ENCODE measurements at regions not wholly inside any gene's neighbourhood (a gene's known extent, or its start where the extent isn't known, plus 50 kb on each side); places are given as distances from the start of the nearest gene placed in this dataset.

- H2AK9ac ChIP-seq (replicated peaks; ENCODE audit: low read depth, low read length, poor library complexity), result no peak overlapping the region
- H3K14ac ChIP-seq (replicated peaks; ENCODE audit: low read depth, low read length), result no peak overlapping the region
- H2AFZ ChIP-seq (replicated peaks; ENCODE audit: low read length, poor library complexity), result no peak overlapping the region
- no peak overlapping the region for H3K4me3 ChIP-seq (ENCODE audit: insufficient read depth, low read depth, low read length)
- H3K18ac ChIP-seq (ENCODE audit: low read depth, low read length), result no peak overlapping the region
- no peak overlapping the region for H2BK5ac ChIP-seq (ENCODE audit: low read depth, low read length, poor library complexity, severe bottlenecking)
- no peak overlapping the region for H3K4ac ChIP-seq (ENCODE audit: low read depth, low read length)
- no peak overlapping the region for H3K56ac ChIP-seq (ENCODE audit: extremely low read depth, insufficient read depth, low read length)
- H4K20me1 ChIP-seq (ENCODE audit: insufficient read depth, low read length), result no peaks in the 10 kb centered on the region
- no peak overlapping the region for H4K5ac ChIP-seq (ENCODE audit: low read depth, low read length)
- ATAC-seq (ENCODE audit: low read depth) (no peak), DNase-seq (no peak)
- H3K23ac ChIP-seq (ENCODE audit: low read depth, low read length), result no peak overlapping the region
- H3K27ac ChIP-seq (ENCODE audit: insufficient read depth, low read length), result no peak overlapping the region
- in situ Hi-C loops (cut with MboI; ENCODE audit: low sequenced_read_pairs) (no loop called here), dilution Hi-C loops (cut with HindIII; ENCODE audit: low sequenced_read_pairs, unreplicated experiment) (no loop called here), intact Hi-C loops (cut with micrococcal nuclease) (no loop called here)
- no peak overlapping the region for H3K9ac ChIP-seq (ENCODE audit: low read depth, low read length)
- H2BK120ac ChIP-seq (ENCODE audit: low read depth, low read length), result no peak overlapping the region
- ChIA-PET POLR2A (ENCODE audit: unreplicated experiment) (no interaction called here), CTCF (no interaction called here)
- H2AK5ac ChIP-seq (ENCODE audit: low read depth, low read length), result no peak overlapping the region
- no CpG with 5 or more reads among the region's 1 CpG for WGBS, 2 experiments (ENCODE audit: extremely low coverage in 2 of 2, insufficient read length in 1 of 2)
- no peak for TF ChIP-seq RCOR1 (IDR thresholded peaks at IDR 0.05; ENCODE audit: insufficient replicate concordance, low read length)
- TF ChIP-seq NFE2L2 (IDR thresholded peaks at IDR 0.05; ENCODE audit: low read depth, low read length), result no peak
- TF ChIP-seq RFX5 (IDR thresholded peaks at IDR 0.05; ENCODE audit: low read depth, low read length), result no peak
- no peak for TF ChIP-seq USF2 (IDR thresholded peaks at IDR 0.05; ENCODE audit: low read depth, low read length)
- no peak for TF ChIP-seq MAZ (IDR thresholded peaks at IDR 0.05; ENCODE audit: borderline replicate concordance, low read depth, low read length)
- TF ChIP-seq MXI1 (IDR thresholded peaks at IDR 0.05; ENCODE audit: borderline replicate concordance, low read depth, low read length), result no peak
- no peak for TF ChIP-seq RAD21 (IDR thresholded peaks at IDR 0.05; ENCODE audit: low read length)
- no peak for TF ChIP-seq POLR2A (IDR thresholded peaks at IDR 0.05; ENCODE audit: low read depth, low read length)
- no peak for TF ChIP-seq FOS (IDR thresholded peaks at IDR 0.05; ENCODE audit: low read depth, low read length)
- no peak for TF ChIP-seq ELK1 (IDR thresholded peaks at IDR 0.05; ENCODE audit: borderline replicate concordance, low read depth, low read length)
- no peak for TF ChIP-seq SMC3 (IDR thresholded peaks at IDR 0.05; ENCODE audit: low read depth, low read length)
- no peak for TF ChIP-seq CTCF (conservative IDR thresholded peaks at IDR 0.05; ENCODE audit: low read depth, low read length)
- no peak for TF ChIP-seq CHD1 (IDR thresholded peaks at IDR 0.05; ENCODE audit: low read depth, low read length)
- TF ChIP-seq BHLHE40 (IDR thresholded peaks at IDR 0.05; ENCODE audit: low read depth, low read length), result no peak
- TF ChIP-seq MAFK (IDR thresholded peaks at IDR 0.05; ENCODE audit: low read depth, low read length), result no peak
- TF ChIP-seq CEBPB (IDR thresholded peaks at IDR 0.05; ENCODE audit: low read depth, low read length), result no peak
- H3K27me3 ChIP-seq (ENCODE audit: control insufficient read depth, insufficient read depth, low read length), result no peaks in the 10 kb centered on the region
- no peak overlapping the region for H3K4me2 ChIP-seq (ENCODE audit: low read depth, low read length)
- H4K8ac ChIP-seq (ENCODE audit: low read depth in 2 of 2, low read length in 2 of 2), result no peak overlapping the region
- H2BK20ac ChIP-seq (ENCODE audit: low read depth, low read length), result no peak overlapping the region
- no peaks in the 10 kb centered on the region for H3K79me1 ChIP-seq (ENCODE audit: low read depth in 1 of 2, low read length in 2 of 2)
- H2BK15ac ChIP-seq (ENCODE audit: low read depth, low read length), result no peak overlapping the region
- no peaks in the 10 kb centered on the region for H3K36me3 ChIP-seq (ENCODE audit: control insufficient read depth, insufficient read depth, low read length)
- no peak overlapping the region for H4K91ac ChIP-seq (ENCODE audit: insufficient read depth, low read depth, low read length)
- no peaks in the 10 kb centered on the region for H3K9me1 ChIP-seq (ENCODE audit: insufficient read depth, low read length)
- no TSS peak for BruUV-seq (replicated peaks)
- H3K9me3 ChIP-seq (ENCODE audit: control insufficient read depth, insufficient read depth, low read length), result no peaks in the 10 kb centered on the region
- H3K4me1 ChIP-seq (ENCODE audit: control insufficient read depth, insufficient read depth, low read length), result no peaks in the 10 kb centered on the region
Observed at GRCh38 chrX:10739426-10739825, 119.0 kb upstream of the MID1 start.
